ENCODE measurements at regions not wholly inside any gene's neighbourhood (a gene's known extent, or its start where the extent isn't known, plus 50 kb on each side); places are given as distances from the start of the nearest gene placed in this dataset.

- no peak for TF ChIP-seq CTCF (IDR thresholded peaks at IDR 0.05)
- TF ChIP-seq POLR2A (IDR thresholded peaks at IDR 0.05) = no peak
- no peak overlapping the region for H3K4me3 ChIP-seq (ENCODE audit: low read depth, poor library complexity, severe bottlenecking)
- intact Hi-C loops (cut with DNase I; ENCODE audit: low total_unique reads) = no loop called here
- 37 to 41% methylated on average over 2 of the region's 2 CpGs for WGBS, 2 donors
- DNase-seq (ENCODE audit: low spot score in 2 of 2) = no peak
Observed at GRCh38 chr18:44324361-44324760, 356.3 kb upstream of the SETBP1 start.

GRCh38 chr18:44325903-44326635 lies 354.6 kb upstream of the SETBP1 start:
- intact Hi-C loops (cut with DNase I; ENCODE audit: low total_unique reads) = no loop called here
- 50 to 51% methylated on average over 4 of the region's 4 CpGs for WGBS, 2 donors
- no peak overlapping the region for H3K4me3 ChIP-seq (ENCODE audit: low read depth, poor library complexity, severe bottlenecking)
- TF ChIP-seq POLR2A (IDR thresholded peaks at IDR 0.05) (no peak), CTCF (IDR thresholded peaks at IDR 0.05) (no peak)
- DNase-seq (ENCODE audit: low spot score in 2 of 2) = peak; percentile 30 to 85

GRCh38 chr18:44331656-44332570 lies 348.8 kb upstream of the SETBP1 start:
- TF ChIP-seq POLR2A (IDR thresholded peaks at IDR 0.05) (no peak), CTCF (IDR thresholded peaks at IDR 0.05) (no peak)
- H3K4me3 ChIP-seq (ENCODE audit: low read depth, poor library complexity, severe bottlenecking) = no peak overlapping the region
- DNase-seq (ENCODE audit: low spot score in 2 of 2) = no peak
- WGBS, 2 donors = 77 to 84% methylated on average over 6 of the region's 6 CpGs
- intact Hi-C loops (cut with DNase I; ENCODE audit: low total_unique reads) = no loop called here

GRCh38 chr18:44341759-44342158 lies 338.9 kb upstream of the SETBP1 start:
- intact Hi-C loops (cut with DNase I; ENCODE audit: low total_unique reads) = no loop called here
- DNase-seq (ENCODE audit: low spot score in 2 of 2) = no peak
- WGBS, 2 donors = 92 to 93% methylated on average over 1 of the region's 1 CpG
- H3K4me3 ChIP-seq (ENCODE audit: low read depth, poor library complexity, severe bottlenecking) = no peak overlapping the region
- TF ChIP-seq POLR2A (IDR thresholded peaks at IDR 0.05) = no peak
- TF ChIP-seq CTCF (IDR thresholded peaks at IDR 0.05) = no peak

- no peak overlapping the region for H3K4me3 ChIP-seq (ENCODE audit: low read depth, poor library complexity, severe bottlenecking)
- intact Hi-C loops (cut with DNase I; ENCODE audit: low total_unique reads) = no loop called here
- no peak for DNase-seq (ENCODE audit: low spot score in 2 of 2)
- no peak for TF ChIP-seq POLR2A (IDR thresholded peaks at IDR 0.05)
- TF ChIP-seq CTCF (IDR thresholded peaks at IDR 0.05) = no peak
- WGBS, 2 donors = 59 to 70% methylated on average over 2 of the region's 2 CpGs
Observed at GRCh38 chr18:44342162-44342561, 338.5 kb upstream of the SETBP1 start.
